OCI-LY1 (cell line): ENCODE measurements at regions not wholly inside any gene's neighbourhood (a gene's known extent, or its start where the extent isn't known, plus 50 kb on each side); places are given as distances from the start of the nearest gene placed in this dataset.

Experiments
- H2AFZ ChIP-seq: fragments of 200-600 bp; sonication (generic), shearing (Covaris generic); 2 replicates; pipeline ENCODE4 v1.6.0; 2014; ENCODE audit warnings: antibody characterized with exemption, mild to moderate bottlenecking, low read length
- H3F3A ChIP-seq: fragments of 200-600 bp; sonication (generic), shearing (Covaris generic); 2 replicates; pipeline ENCODE4 v1.6.0; 2014; ENCODE audit warnings: mild to moderate bottlenecking, antibody characterized with exemption, low read length, moderate library complexity; ENCODE audit not compliant: insufficient read depth
- H3K27ac ChIP-seq: fragments of 200-600 bp; sonication (generic); 2 replicates; pipeline ENCODE4 v1.5.1; 2014; ENCODE audit warnings: low read length, mixed run types, mild to moderate bottlenecking, low read depth; ENCODE audit not compliant: poor library complexity, severe bottlenecking
- H3K27me3 ChIP-seq: fragments of 200-600 bp; sonication (generic); 2 replicates; pipeline ENCODE4 v1.6.0; 2014; ENCODE audit warnings: antibody characterized with exemption, mild to moderate bottlenecking, low read length, moderate library complexity; ENCODE audit not compliant: insufficient read depth
- H3K36me3 ChIP-seq: fragments of 200-600 bp; sonication (generic); 2 replicates; pipeline ENCODE4 v1.6.1; 2014; ENCODE audit warnings: mild to moderate bottlenecking, antibody characterized with exemption, low read length, moderate library complexity, mixed read lengths; ENCODE audit not compliant: insufficient read depth
- H3K4me1 ChIP-seq: fragments of 200-600 bp; sonication (generic); 2 replicates; pipeline ENCODE4 v1.5.1; 2014; ENCODE audit warnings: mild to moderate bottlenecking, low read length, moderate library complexity; ENCODE audit not compliant: insufficient read depth, severe bottlenecking
- H3K4me2 ChIP-seq: fragments of 200-600 bp; sonication (generic), shearing (Covaris generic); 2 replicates; pipeline ENCODE4 v1.6.1; 2014; ENCODE audit warnings: low read length
- H3K4me3 ChIP-seq: fragments of 200-600 bp; sonication (generic); 2 replicates; pipeline ENCODE4 v1.5.1; 2014; ENCODE audit warnings: low read length, low read depth, mild to moderate bottlenecking, mixed read lengths; ENCODE audit not compliant: poor library complexity, severe bottlenecking
- H3K79me2 ChIP-seq: fragments of 200-600 bp; shearing (Covaris generic); 2 replicates; pipeline ENCODE4 v1.6.1; 2016; ENCODE audit warnings: mixed run types, low read length, mixed read lengths; ENCODE audit not compliant: insufficient read depth
- H3K9ac ChIP-seq: fragments of 200-600 bp; sonication (generic), shearing (Covaris generic); 2 replicates; pipeline ENCODE4 v1.6.1; 2014; ENCODE audit warnings: mild to moderate bottlenecking, low read length, mixed read lengths
- H3K9me2 ChIP-seq: fragments of 200-600 bp; sonication (generic), shearing (Covaris generic); 2 replicates; pipeline ENCODE4 v1.6.1; 2014; ENCODE audit warnings: low read depth, mild to moderate bottlenecking, low read length, mixed read lengths
- H3K9me3 ChIP-seq: fragments of 200-600 bp; shearing (Covaris generic); 2 replicates; pipeline ENCODE4 v1.6.1; 2014; ENCODE audit warnings: low read length, mixed read lengths
- H4K20me1 ChIP-seq: fragments of 200-600 bp; sonication (generic), shearing (Covaris generic); 2 replicates; pipeline ENCODE4 v1.6.0; 2016; ENCODE audit warnings: mild to moderate bottlenecking, low read length; ENCODE audit not compliant: insufficient read depth
- EZH2 ChIP-seq: fragments of 200-600 bp; sonication (generic), shearing (Covaris generic); IDR thresholded peaks from 2 replicates; pipeline ENCODE4 v1.8.0; 2017; ENCODE audit warnings: borderline replicate concordance, mixed run types, mild to moderate bottlenecking, antibody characterized with exemption, low read length, moderate library complexity, mixed read lengths
- TF ChIP-seq, protein P1 (sequence below): fragments of 200-600 bp; sonication (generic), shearing (Covaris generic); IDR thresholded peaks from 2 replicates; pipeline ENCODE4 v1.5.1; 2017; ENCODE audit warnings: mild to moderate bottlenecking, antibody characterized with exemption, low read length, moderate library complexity, mixed read lengths

DNA sequence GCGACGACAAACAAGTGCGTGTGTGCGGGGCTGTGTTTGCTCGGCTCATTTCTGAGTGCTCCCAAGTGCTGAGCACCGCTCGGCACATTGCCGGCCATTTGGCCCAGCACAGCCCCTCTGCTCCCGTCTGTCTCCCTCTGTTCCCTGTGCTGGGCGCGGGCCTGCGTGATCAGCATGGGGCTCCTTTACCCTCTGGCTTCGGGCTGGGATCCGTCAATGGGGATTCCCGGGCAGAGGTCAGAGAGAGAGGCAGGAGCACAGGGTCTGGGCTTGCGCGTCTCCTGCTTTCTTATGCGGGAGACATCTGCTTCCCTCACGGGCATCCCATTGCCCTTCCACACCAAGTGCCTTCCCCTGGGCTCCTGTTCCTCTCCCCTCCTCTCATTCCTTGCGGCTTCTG is 234.0 kb downstream of the ACKR3 start:
- Histone ChIP-seq H3K4me2 (no peak overlapping the region), H3K79me2 (no peaks in the 10 kb centered on the region)

DNA sequence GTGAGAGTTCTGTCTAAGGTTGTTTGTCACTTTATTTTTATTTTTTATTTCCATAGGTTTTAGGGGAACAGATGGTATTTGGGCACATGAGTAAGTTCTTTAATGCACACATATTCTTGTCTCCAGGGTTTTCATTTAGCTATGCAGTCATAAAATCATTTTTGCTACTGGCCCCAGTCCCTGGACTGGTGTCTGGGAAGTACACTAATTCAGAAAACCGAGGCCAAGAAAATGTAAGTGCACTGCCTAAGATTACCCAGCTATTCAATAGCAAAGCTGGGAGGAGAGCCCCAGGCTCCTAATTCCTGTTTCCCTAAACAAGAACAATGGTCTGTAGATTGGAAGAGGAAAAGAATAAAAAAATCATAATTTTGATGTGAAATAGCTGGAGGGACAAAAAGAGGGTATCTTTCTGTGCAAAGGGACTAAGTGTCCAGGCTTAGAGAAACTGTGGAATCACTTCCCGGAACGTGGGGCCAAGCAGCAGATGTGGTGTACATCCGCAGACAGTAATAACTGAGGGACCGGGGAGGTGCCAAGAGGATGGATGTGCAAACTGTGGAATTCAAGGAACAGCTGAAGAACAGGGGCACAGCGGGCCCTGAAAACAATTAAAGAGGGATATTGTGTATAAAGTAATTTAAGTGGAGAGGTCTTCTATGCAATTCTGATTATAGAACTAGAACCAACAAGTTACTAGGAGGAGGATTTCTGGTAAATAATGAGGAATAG is 236.3 kb downstream of the ACKR3 start:
- H3K9me3 ChIP-seq: 0 out of 2 replicates have a peak, but pooled peaks cover 4% of the 10 kb centered on the region

More for the DNA sequence above, 234.0 kb downstream of the ACKR3 start:
- Histone ChIP-seq H3K4me3 (no peak overlapping the region), H3K27ac (no peak overlapping the region), H3K9me3 (no peaks in the 10 kb centered on the region), H3K36me3 (no peaks in the 10 kb centered on the region), H2AFZ (no peak overlapping the region), H3K9me2 (no peaks in the 10 kb centered on the region), H3F3A (no peaks in the 10 kb centered on the region), H3K27me3 (no peaks in the 10 kb centered on the region; the same call in 1 of the 2 replicates), H3K4me1 (no peaks in the 10 kb centered on the region), H4K20me1 (no peaks in the 10 kb centered on the region), H3K9ac (no peak overlapping the region)
- TF ChIP-seq, protein P1, sequence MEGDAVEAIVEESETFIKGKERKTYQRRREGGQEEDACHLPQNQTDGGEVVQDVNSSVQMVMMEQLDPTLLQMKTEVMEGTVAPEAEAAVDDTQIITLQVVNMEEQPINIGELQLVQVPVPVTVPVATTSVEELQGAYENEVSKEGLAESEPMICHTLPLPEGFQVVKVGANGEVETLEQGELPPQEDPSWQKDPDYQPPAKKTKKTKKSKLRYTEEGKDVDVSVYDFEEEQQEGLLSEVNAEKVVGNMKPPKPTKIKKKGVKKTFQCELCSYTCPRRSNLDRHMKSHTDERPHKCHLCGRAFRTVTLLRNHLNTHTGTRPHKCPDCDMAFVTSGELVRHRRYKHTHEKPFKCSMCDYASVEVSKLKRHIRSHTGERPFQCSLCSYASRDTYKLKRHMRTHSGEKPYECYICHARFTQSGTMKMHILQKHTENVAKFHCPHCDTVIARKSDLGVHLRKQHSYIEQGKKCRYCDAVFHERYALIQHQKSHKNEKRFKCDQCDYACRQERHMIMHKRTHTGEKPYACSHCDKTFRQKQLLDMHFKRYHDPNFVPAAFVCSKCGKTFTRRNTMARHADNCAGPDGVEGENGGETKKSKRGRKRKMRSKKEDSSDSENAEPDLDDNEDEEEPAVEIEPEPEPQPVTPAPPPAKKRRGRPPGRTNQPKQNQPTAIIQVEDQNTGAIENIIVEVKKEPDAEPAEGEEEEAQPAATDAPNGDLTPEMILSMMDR: no peak
- no peak for TF ChIP-seq EZH2

DNA sequence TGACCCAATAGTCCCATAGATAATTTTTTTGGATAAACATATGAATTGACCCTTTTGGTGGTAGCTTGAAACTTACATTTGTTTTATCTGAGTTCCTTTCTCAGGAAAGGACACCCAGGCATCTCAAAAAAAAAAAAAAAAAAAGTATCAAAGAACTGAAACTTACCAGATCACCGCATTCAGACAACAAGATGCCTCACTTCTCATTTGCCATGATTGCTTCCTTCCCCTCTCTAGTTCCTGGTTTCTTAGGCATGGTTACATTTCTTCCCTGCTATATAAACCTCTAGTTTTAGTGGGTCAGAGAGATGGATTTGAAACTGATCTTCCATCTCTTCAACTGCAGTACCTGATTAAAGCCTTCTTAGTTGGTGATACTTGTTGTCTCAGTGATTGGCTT is 240.1 kb downstream of the ACKR3 start:
- Histone ChIP-seq H3K27ac (no peak overlapping the region), H3K9me3 (0 out of 2 replicates have a peak, but pooled peaks cover 4% of the 10 kb centered on the region), H3F3A (no peaks in the 10 kb centered on the region), H3K79me2 (no peaks in the 10 kb centered on the region), H2AFZ (no peak overlapping the region), H4K20me1 (no peaks in the 10 kb centered on the region), H3K4me1 (no peaks in the 10 kb centered on the region), H3K9ac (no peak overlapping the region), H3K4me2 (no peak overlapping the region), H3K4me3 (no peak overlapping the region), H3K9me2 (no peaks in the 10 kb centered on the region), H3K36me3 (no peaks in the 10 kb centered on the region), H3K27me3 (no peaks in the 10 kb centered on the region; the same call in 1 of the 2 replicates)
- no peak for TF ChIP-seq EZH2
- TF ChIP-seq, protein P1: no peak

More for the DNA sequence above, 236.3 kb downstream of the ACKR3 start:
- H4K20me1 ChIP-seq: no peaks in the 10 kb centered on the region
- H3K4me2 ChIP-seq: no peak overlapping the region
- no peaks in the 10 kb centered on the region; the same call in 1 of the 2 replicates for H3K27me3 ChIP-seq
- H3K9me2 ChIP-seq: no peaks in the 10 kb centered on the region
- TF ChIP-seq, protein P1: no peak
- no peak for TF ChIP-seq EZH2
- H2AFZ ChIP-seq: no peak overlapping the region
- H3K36me3 ChIP-seq: no peaks in the 10 kb centered on the region
- H3K4me3 ChIP-seq: no peak overlapping the region
- no peak overlapping the region for H3K27ac ChIP-seq
- no peaks in the 10 kb centered on the region for H3F3A ChIP-seq
- no peaks in the 10 kb centered on the region for H3K4me1 ChIP-seq
- no peak overlapping the region for H3K9ac ChIP-seq
- H3K79me2 ChIP-seq: no peaks in the 10 kb centered on the region
